Upper lobe of left lung (tissue), 4 donors: ENCODE measurements at regions not wholly inside any gene's neighbourhood (a gene's known extent, or its start where the extent isn't known, plus 50 kb on each side); places are given as distances from the start of the nearest gene placed in this dataset.

Experiments used
- CTCF ChIP-seq, 6 experiments: fragments of 450-650 bp in 4 of 6; fragments of 200-600 bp in 2 of 6; sonication (generic) in 2 of 6; IDR thresholded peaks; one replicate each; pipeline ENCODE4 v1.5.1; 2016 to 2019; ENCODE audit warnings: antibody characterized with exemption in 6 of 6
- EP300 ChIP-seq, 4 donors: sonication (generic); formaldehyde crosslinking; IDR thresholded peaks; one replicate each; pipeline ENCODE4 v1.5.1; 2017; ENCODE audit warnings: antibody characterized with exemption in 4 of 4, control low read depth in 2 of 4
- POLR2A ChIP-seq, 4 donors: fragments of 450-650 bp; IDR thresholded peaks; one replicate each; pipeline ENCODE4 v1.5.1; 2016 to 2017; ENCODE audit warnings: antibody characterized with exemption in 4 of 4, mild to moderate bottlenecking in 2 of 4
- POLR2AphosphoS5 ChIP-seq, 2 donors: sonication (generic); formaldehyde crosslinking; IDR thresholded peaks; one replicate each; pipeline ENCODE4 v1.5.1; 2017; ENCODE audit warnings: antibody characterized with exemption in 2 of 2

- TF ChIP-seq POLR2A (IDR thresholded peaks at IDR 0.05): no peak
- no peak for TF ChIP-seq POLR2AphosphoS5 (IDR thresholded peaks at IDR 0.05)
- TF ChIP-seq CTCF (IDR thresholded peaks at IDR 0.05): no peak
- TF ChIP-seq EP300 (IDR thresholded peaks at IDR 0.05): no peak
Observed at GRCh38 chr13:26951581-26952177, 191.1 kb upstream of the GPR12 start.
